ENCODE measurements at regions not wholly inside any gene's neighbourhood (a gene's known extent, or its start where the extent isn't known, plus 50 kb on each side); places are given as distances from the start of the nearest gene placed in this dataset.

DNA sequence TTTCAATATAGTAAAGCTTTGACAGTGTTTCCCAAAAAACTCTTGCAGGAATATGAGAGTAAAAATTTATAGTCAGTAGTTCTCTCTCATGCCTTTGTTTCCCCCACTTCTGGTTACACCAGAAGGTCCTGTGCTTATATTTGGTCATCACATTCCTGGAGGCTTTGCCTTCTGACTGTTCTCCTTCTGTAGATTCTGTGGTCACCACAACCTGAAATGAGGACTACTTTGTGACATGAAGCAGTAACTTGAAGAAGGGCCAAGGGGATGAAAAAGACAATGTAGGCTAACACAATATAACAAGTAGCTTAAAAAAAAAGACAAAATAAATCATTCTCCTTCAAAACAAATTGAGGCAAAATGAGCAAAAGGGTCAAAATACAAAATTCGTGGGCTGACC lies 366.2 kb upstream of the NR3C2 start:
- 39 to 74% methylated on average over 1 of the region's 1 CpG for WGBS, 2 donors
- Histone ChIP-seq H3K9me3 (no peaks in the 10 kb centered on the region), H3K27ac (no peak overlapping the region), H3K4me3 (no peak overlapping the region), H3K4me1 (no peaks in the 10 kb centered on the region), H3K27me3 (no peaks in the 10 kb centered on the region), H3K36me3 (no peaks in the 10 kb centered on the region)
- TF ChIP-seq POLR2A (IDR thresholded peaks at IDR 0.05): no peak
- TF ChIP-seq, protein P1, sequence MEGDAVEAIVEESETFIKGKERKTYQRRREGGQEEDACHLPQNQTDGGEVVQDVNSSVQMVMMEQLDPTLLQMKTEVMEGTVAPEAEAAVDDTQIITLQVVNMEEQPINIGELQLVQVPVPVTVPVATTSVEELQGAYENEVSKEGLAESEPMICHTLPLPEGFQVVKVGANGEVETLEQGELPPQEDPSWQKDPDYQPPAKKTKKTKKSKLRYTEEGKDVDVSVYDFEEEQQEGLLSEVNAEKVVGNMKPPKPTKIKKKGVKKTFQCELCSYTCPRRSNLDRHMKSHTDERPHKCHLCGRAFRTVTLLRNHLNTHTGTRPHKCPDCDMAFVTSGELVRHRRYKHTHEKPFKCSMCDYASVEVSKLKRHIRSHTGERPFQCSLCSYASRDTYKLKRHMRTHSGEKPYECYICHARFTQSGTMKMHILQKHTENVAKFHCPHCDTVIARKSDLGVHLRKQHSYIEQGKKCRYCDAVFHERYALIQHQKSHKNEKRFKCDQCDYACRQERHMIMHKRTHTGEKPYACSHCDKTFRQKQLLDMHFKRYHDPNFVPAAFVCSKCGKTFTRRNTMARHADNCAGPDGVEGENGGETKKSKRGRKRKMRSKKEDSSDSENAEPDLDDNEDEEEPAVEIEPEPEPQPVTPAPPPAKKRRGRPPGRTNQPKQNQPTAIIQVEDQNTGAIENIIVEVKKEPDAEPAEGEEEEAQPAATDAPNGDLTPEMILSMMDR (IDR thresholded peaks at IDR 0.05): no peak
- intact Hi-C loops (cut with DNase I): no loop called here
- no peak for DNase-seq

DNA sequence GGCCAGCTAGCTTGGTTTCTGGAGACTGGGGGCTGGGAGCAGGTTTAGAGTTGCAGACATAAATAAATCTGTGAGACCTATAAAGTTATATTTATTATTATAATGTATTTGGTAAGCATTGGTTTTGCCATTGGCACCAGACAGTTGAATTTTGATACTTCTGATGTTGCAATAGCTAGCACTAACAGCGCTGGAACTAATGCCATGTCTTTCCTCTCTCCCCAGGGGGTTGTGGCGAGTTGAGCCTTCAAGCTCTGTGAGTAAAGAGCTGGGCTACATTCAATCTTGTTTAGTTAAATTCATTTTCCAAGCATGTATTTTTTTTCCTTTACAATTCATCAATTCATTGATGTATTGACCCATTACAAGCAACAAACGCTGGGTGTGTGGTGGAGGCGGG lies 358.7 kb upstream of the NR3C2 start:
- DNase-seq: no peak
- no peaks in the 10 kb centered on the region for H3K27me3 ChIP-seq
- 77 to 79% methylated on average over 3 to 4 of the region's 4 CpGs for WGBS, 2 donors
- H3K9me3 ChIP-seq: no peaks in the 10 kb centered on the region
- no peak overlapping the region for H3K4me3 ChIP-seq
- TF ChIP-seq, protein P1 (IDR thresholded peaks at IDR 0.05): no peak
- no peak for TF ChIP-seq POLR2A (IDR thresholded peaks at IDR 0.05)
- H3K27ac ChIP-seq: no peak overlapping the region
- intact Hi-C loops (cut with DNase I): no loop called here
- no peaks in the 10 kb centered on the region for H3K4me1 ChIP-seq
- H3K36me3 ChIP-seq: no peaks in the 10 kb centered on the region

- intact Hi-C loops (cut with DNase I): no loop called here
- no peak overlapping the region for H3K27ac ChIP-seq
- H3K36me3 ChIP-seq: no peaks in the 10 kb centered on the region
- H3K4me1 ChIP-seq: no peaks in the 10 kb centered on the region
- 63 to 80% methylated on average over 1 of the region's 1 CpG for WGBS, 2 donors
- H3K4me3 ChIP-seq: no peak overlapping the region
- H3K27me3 ChIP-seq: no peaks in the 10 kb centered on the region
- no peak for DNase-seq
- no peaks in the 10 kb centered on the region for H3K9me3 ChIP-seq
- no peak for TF ChIP-seq POLR2A (IDR thresholded peaks at IDR 0.05)
- TF ChIP-seq, protein P1 (IDR thresholded peaks at IDR 0.05): no peak
Observed at GRCh38 chr4:148800336-148800885, 358.2 kb upstream of the NR3C2 start.

- no peak overlapping the region for H3K4me3 ChIP-seq
- WGBS, 2 donors: 76 to 86% methylated on average over 6 to 7 of the region's 7 CpGs
- TF ChIP-seq POLR2A (IDR thresholded peaks at IDR 0.05): no peak
- TF ChIP-seq, protein P1 (IDR thresholded peaks at IDR 0.05): no peak
- no peaks in the 10 kb centered on the region for H3K4me1 ChIP-seq
- H3K27ac ChIP-seq: no peak overlapping the region
- no peak for DNase-seq
- intact Hi-C loops (cut with DNase I): no loop called here
- no peaks in the 10 kb centered on the region for H3K9me3 ChIP-seq
- no peaks in the 10 kb centered on the region for H3K27me3 ChIP-seq
- no peaks in the 10 kb centered on the region for H3K36me3 ChIP-seq
Observed at GRCh38 chr4:148795156-148795864, 353.1 kb upstream of the NR3C2 start.

- H3K27me3 ChIP-seq: no peaks in the 10 kb centered on the region
- H3K36me3 ChIP-seq: no peaks in the 10 kb centered on the region
- H3K4me1 ChIP-seq: no peaks in the 10 kb centered on the region
- no peak for TF ChIP-seq POLR2A (IDR thresholded peaks at IDR 0.05)
- TF ChIP-seq, protein P1 (IDR thresholded peaks at IDR 0.05): no peak
- no peak overlapping the region for H3K4me3 ChIP-seq
- intact Hi-C loops (cut with DNase I): no loop called here
- 85 to 92% methylated on average over 2 of the region's 2 CpGs for WGBS, 2 donors
- H3K27ac ChIP-seq: no peak overlapping the region
- H3K9me3 ChIP-seq: no peaks in the 10 kb centered on the region
- no peak for DNase-seq
Observed at GRCh38 chr4:148793221-148793620, 351.0 kb upstream of the NR3C2 start.

All from esophagus squamous epithelium (tissue), 5 donors.